Cardiac fibroblast (primary cell): ENCODE measurements at regions not wholly inside any gene's neighbourhood (a gene's known extent, or its start where the extent isn't known, plus 50 kb on each side); places are given as distances from the start of the nearest gene placed in this dataset.
"Not testable (repeated sequence)": the region's sequence is repeated elsewhere in the genome, so short reads cannot be mapped to it uniquely, and the experiment has no call there.

Experiments
- DNase-seq, 2 donors: peaks; one replicate each; pipeline versions ENCODE4 v3.0.0 to v3.0.0-alpha.2; 2010; ENCODE audit warnings: low read depth in 2 of 2
- H3K4me3 ChIP-seq, 2 donors: replicated peaks in 1 of 2; 1 replicate in 1 of 2; 2 replicates in 1 of 2; pipeline ENCODE4 v1.5.1; 2011; ENCODE audit warnings: low read depth in 2 of 2, low read length in 2 of 2, mild to moderate bottlenecking in 2 of 2, moderate library complexity in 1 of 2
- CTCF ChIP-seq: IDR thresholded peaks from one replicate; pipeline ENCODE4 v1.5.1; 2011; ENCODE audit warnings: low read depth, mild to moderate bottlenecking, low read length, inconsistent platforms

- no peak overlapping the region for H3K4me3 ChIP-seq
- TF ChIP-seq CTCF = no peak
- DNase-seq = no peak
These were observed 284.0 kb upstream of the FRG1 start for GRCh38 chr4:189656641-189657040.

GRCh38 chr4:189658259-189658658 lies 282.4 kb upstream of the FRG1 start:
- not testable (repeated sequence) for DNase-seq, H3K4me3 ChIP-seq

- not testable (repeated sequence) for DNase-seq, H3K4me3 ChIP-seq
These were observed 281.8 kb upstream of the FRG1 start for GRCh38 chr4:189658831-189659230.

GRCh38 chr4:189659287-189659686 lies 281.4 kb upstream of the FRG1 start:
- H3K4me3 ChIP-seq = no peak overlapping the region
- no peak for DNase-seq
- no peak for TF ChIP-seq CTCF

GRCh38 chr4:189660722-189661360 lies 279.8 kb upstream of the FRG1 start:
- no peak for TF ChIP-seq CTCF
- H3K4me3 ChIP-seq = no peak overlapping the region
- no peak for DNase-seq

GRCh38 chr4:189664693-189665250 lies 275.9 kb upstream of the FRG1 start:
- no peak for TF ChIP-seq CTCF
- no peak for DNase-seq
- no peak overlapping the region for H3K4me3 ChIP-seq

- not testable (repeated sequence) for H3K4me3 ChIP-seq, DNase-seq
These were observed 274.9 kb upstream of the FRG1 start for GRCh38 chr4:189665712-189666305.

- H3K4me3 ChIP-seq = not testable (repeated sequence)
These were observed 273.3 kb upstream of the FRG1 start for GRCh38 chr4:189667386-189667785.

GRCh38 chr4:189697675-189698245 lies 242.9 kb upstream of the FRG1 start:
- DNase-seq, H3K4me3 ChIP-seq: not testable (repeated sequence)

More at GRCh38 chr4:189667386-189667785, 273.3 kb upstream of the FRG1 start:
- DNase-seq = not testable (repeated sequence)

GRCh38 chr4:189703000-189703399 lies 237.7 kb upstream of the FRG1 start:
- DNase-seq, H3K4me3 ChIP-seq: not testable (repeated sequence)

- H3K4me3 ChIP-seq, DNase-seq: not testable (repeated sequence)
These were observed 233.9 kb upstream of the FRG1 start for GRCh38 chr4:189706821-189707220.

GRCh38 chr4:189707227-189707626 lies 233.4 kb upstream of the FRG1 start:
- not testable (repeated sequence) for DNase-seq, H3K4me3 ChIP-seq

- not testable (repeated sequence) for H3K4me3 ChIP-seq, DNase-seq
These were observed 228.7 kb upstream of the FRG1 start for GRCh38 chr4:189711956-189712355.
